GM11168 (cell line): ENCODE measurements at regions not wholly inside any gene's neighbourhood (a gene's known extent, or its start where the extent isn't known, plus 50 kb on each side); places are given as distances from the start of the nearest gene placed in this dataset.
"Not testable (repeated sequence)": the region's sequence is repeated elsewhere in the genome, so short reads cannot be mapped to it uniquely, and the experiment has no call there.

Source experiments
- in situ Hi-C: fragments of 300-500 bp; cut with MboI; formaldehyde crosslinking; loops from one replicate; pipeline ENCODE4 v1.12.0; 2022; ENCODE audit warnings: low sequenced_read_pairs; ENCODE audit not compliant: unreplicated experiment

DNA sequence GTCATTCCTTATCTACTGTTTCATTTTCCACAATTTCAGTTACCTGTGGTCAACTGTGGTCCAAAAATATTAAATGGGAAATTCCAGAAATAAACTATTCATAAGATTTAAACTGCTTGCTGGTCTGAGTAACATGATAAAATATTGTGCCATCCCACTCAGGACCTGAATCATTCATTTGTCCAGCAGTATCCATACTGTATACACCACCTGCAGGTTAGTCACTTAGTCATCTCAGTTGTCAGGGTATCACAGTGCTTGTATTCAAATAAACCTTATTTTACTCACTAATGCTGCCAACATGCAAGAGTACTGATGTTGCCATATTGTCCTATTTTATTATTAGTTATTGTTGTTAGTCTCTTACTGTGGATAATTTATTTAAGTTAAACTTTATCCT lies 139.7 kb downstream of the FBXO4 start:
- in situ Hi-C loops, result loop anchor here (25.0 kb wide), 1 partner anchor 378 kb away; no protein-coding TSS in a partner anchor

GRCh38 chr5:42066131-42066530 lies 141.1 kb downstream of the FBXO4 start:
- in situ Hi-C loops, result loop anchor here (25.0 kb wide), 1 partner anchor 379 kb away; no protein-coding TSS in a partner anchor

- in situ Hi-C loops, result loop anchor here (25.0 kb wide), 1 partner anchor 387 kb away; no protein-coding TSS in a partner anchor
These were observed 149.3 kb downstream of the FBXO4 start for GRCh38 chr5:42074353-42074752.

DNA sequence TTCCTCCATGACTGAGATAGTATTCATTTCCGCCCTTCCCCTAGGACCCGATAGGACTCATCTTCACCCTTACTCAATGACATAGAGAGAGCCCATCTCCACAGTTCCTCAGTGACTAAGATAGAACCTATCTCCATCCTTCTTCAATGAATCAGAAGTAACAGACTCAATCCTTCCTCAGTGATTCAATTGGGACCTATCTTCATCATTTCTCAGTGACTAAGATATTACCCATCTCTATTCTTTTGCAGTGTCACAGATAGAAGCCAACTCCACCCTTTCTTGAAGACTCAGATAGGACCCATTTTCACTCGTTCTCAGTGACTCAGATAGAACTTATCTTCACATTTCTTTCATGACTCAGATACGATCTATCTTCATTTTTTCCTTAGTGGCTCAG lies 164.6 kb downstream of the FBXO4 start:
- in situ Hi-C loops, result no loop called here

- in situ Hi-C loops, result no loop called here
These were observed 165.1 kb downstream of the FBXO4 start for GRCh38 chr5:42090162-42090561.

- in situ Hi-C loops, result not testable (repeated sequence)
These were observed 174.8 kb downstream of the FBXO4 start for GRCh38 chr5:42099846-42100245.

DNA sequence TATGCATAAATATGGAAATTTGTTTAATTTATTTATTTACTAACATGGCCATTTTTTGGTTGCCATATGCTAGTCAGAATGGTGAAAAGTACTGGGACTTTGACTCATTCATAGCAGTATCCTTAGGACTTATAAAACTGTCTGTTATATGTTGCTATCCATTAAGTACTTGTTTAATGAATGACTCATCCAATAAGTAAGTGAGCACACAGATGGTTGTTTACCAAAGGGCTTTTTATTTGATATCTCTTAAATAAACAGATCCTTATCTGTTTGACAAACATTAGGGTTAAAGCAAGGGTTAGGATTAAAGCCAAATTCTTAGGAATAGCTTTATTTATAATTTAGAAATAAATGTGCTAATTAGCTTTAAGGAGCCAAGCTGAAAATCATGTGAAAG lies 183.4 kb downstream of the FBXO4 start:
- in situ Hi-C loops, result no loop called here

- in situ Hi-C loops, result no loop called here
These were observed 184.0 kb downstream of the FBXO4 start for GRCh38 chr5:42109006-42109572.

DNA sequence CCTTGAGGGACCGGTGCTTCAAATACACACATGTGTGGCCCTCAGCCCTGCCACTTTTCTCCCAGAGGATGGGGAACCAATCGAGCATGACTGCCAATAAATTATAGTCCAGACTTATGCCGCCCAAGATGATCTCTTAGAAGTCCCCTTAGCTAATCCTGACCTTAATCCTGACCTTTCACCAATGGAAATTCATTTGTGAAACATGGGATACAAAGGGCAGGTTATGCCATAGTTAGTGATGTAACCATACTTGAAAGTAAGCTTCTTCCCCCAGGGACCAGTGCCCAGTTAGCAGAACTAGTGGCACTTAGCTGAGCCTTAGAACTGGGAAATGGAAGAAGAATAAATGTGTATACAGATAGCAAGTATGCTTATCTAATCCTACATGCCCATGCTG lies 190.6 kb downstream of the FBXO4 start:
- in situ Hi-C loops, result not testable (repeated sequence)

DNA sequence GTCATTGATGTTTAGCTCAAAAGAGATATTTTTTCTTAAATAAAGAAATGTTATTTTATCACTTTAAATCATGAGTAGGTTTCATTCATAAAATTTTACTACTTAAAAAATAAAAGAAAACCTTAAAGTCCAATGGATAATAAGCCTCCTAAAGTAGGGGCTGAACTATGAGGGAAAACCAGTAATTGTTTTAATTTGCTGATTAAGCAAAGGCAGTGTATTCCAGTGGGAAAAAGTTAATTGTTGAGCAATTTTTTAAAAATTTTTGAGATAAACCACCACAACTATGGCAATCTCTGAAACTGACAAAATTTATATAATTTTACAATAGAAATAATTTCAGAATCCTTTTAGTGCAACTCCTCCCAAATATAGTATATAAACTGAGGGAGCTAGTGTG lies 195.0 kb downstream of the FBXO4 start:
- in situ Hi-C loops, result no loop called here

DNA sequence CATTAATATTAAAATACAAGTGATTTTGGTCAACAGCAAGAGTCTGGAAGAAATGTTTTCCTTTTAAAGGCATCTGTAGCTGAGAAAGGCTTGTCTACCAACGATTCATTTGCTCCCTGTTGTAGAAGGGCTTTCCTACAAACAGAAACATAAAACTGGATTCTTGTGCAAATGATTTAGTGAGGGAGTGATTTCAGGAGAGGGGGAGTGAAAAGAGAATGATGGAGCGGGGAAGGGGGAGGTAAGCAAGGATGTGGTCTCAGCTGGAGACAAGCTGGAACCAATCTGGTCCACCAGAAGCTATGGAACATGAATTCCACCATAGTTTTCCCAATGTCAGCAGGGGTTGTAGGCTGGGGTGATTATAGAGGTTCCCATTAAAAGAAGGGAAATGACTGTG lies 196.3 kb downstream of the FBXO4 start:
- in situ Hi-C loops, result no loop called here

- in situ Hi-C loops, result no loop called here
These were observed 206.0 kb downstream of the FBXO4 start for GRCh38 chr5:42131081-42131480.

DNA sequence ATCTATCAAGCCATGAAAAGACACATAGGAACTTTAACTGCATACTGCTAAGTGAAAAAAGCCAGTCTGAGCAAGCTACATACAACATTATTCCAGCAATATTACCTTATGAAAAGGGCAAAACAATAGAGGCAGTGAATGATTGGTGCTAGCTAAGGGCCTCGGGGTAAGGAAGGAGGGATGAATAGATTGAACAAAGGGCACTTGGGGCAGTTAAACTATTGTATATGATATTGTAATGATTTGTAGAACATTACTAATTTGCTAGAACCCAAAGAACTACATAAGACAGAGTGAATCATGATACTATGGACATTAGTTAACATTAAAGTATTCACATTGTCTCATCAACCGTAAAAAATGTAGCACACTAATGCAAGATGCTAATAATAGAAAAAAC lies 218.3 kb downstream of the FBXO4 start:
- in situ Hi-C loops, result no loop called here

- in situ Hi-C loops, result no loop called here
These were observed 223.7 kb downstream of the FBXO4 start for GRCh38 chr5:42148813-42149212.

GRCh38 chr5:42157215-42157614 lies 232.1 kb downstream of the FBXO4 start:
- in situ Hi-C loops, result no loop called here

DNA sequence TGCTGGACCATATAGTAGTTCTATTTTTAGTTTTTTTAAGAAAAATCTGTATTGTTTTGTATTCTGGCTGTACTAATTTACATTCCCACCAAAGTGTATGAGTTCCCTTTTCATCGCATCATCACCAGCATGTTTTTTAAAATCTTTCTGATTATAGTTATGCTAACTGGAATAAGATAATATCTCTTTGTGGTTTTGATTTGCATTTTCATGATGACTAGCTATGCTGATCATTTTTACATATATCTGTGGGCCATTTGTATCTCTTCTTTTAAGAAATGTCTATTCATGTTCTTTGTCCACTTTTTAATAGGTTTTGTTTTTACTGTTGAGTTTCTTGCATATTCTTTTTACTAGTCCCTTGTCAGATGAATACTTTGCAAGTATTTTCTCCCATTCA lies 238.0 kb downstream of the FBXO4 start:
- in situ Hi-C loops, result no loop called here

DNA sequence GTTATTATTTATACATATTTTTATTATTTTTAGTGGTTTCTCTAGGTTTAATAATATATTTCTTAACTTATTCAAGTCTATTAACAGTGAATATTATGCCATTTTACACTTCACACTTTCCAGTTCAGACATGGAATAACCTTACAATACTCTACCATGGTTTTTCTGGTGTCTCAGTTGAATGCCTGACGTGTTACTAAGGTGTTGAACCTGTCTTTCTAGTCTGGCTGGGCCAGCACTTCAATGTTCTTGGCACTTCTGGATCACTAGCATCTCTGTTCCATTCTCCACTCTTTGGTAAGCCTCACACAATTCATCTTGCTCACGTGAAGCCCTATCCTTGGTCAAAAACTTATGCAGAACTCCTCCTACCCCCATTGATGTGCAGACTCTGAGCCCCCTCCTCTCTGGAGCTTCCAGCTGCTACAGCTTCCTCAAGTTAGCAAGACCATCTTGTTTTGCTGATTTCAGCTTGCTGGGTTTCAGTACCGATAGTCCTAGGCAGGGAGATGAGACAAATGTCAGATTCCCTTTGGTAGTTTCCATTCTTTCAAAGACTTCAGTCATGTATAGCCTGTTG lies 243.1 kb downstream of the FBXO4 start:
- in situ Hi-C loops, result no loop called here

GRCh38 chr5:42176118-42176517 lies 247.1 kb upstream of the GHR start:
- in situ Hi-C loops, result not testable (repeated sequence)

DNA sequence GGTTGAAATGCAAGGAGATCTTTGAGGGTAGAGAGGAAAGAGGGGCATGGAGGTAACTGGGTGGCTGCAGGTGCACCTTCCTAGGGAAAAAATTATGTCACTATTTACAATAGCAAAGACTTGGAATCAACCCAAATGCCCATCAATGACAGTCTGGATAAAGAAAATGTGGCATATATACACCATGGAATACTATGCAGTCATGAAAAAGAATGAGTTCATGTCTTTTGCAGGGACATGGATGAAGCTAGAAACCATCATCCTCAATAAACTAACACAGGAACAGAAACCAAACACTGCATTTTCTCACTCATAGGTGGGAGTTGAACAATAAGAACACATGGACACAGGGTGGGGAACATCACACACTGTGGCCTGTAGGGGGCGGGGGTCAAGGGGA lies 243.4 kb upstream of the GHR start:
- in situ Hi-C loops, result not testable (repeated sequence)

- in situ Hi-C loops, result no loop called here
These were observed 206.3 kb upstream of the GHR start for GRCh38 chr5:42216904-42217303.

DNA sequence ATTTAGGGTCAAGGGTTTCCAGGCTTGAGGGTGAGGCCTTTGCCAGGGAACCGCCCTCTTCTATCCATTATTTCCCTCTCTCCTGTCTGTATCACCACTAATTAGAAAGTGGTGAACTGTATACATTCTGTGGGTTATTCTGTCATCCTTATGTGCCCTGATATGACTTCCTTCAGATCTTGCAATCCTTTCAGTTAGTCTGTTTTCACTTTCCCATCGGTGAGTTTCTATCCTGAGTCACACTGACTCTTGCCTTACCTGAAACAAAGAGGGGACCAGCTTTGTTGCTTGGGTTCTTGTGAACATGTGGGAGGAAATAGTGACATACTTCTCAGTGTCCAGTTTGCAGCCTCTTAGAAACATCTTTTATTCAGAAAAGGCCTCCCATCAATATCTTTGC lies 205.4 kb upstream of the GHR start:
- in situ Hi-C loops, result no loop called here

GRCh38 chr5:42225009-42225408 lies 198.2 kb upstream of the GHR start:
- in situ Hi-C loops, result no loop called here
